HG02981 (cell line): ENCODE measurements at regions not wholly inside any gene's neighbourhood (a gene's known extent, or its start where the extent isn't known, plus 50 kb on each side); places are given as distances from the start of the nearest gene placed in this dataset.
"Not testable (repeated sequence)": the region's sequence is repeated elsewhere in the genome, so short reads cannot be mapped to it uniquely, and the experiment has no call there.

Source experiments
- ATAC-seq: cut with Tn5 transposase; IDR thresholded peaks from one replicate; pipeline ENCODE4 v1.9.1; 2021; ENCODE audit warnings: mild to moderate bottlenecking, moderate library complexity; ENCODE audit not compliant: unreplicated experiment

GRCh38 chr2:224121406-224122067 is 82.5 kb upstream of the SERPINE2 start:
- ATAC-seq = no peak

- ATAC-seq = no peak
These were observed 81.9 kb upstream of the SERPINE2 start for GRCh38 chr2:224120986-224121385.

GRCh38 chr2:224119846-224120245 is 80.8 kb upstream of the SERPINE2 start:
- ATAC-seq = not testable (repeated sequence)

- ATAC-seq = no peak
These were observed 75.3 kb upstream of the SERPINE2 start for GRCh38 chr2:224114428-224114827.

GRCh38 chr2:224113930-224114329 is 74.8 kb upstream of the SERPINE2 start:
- not testable (repeated sequence) for ATAC-seq

- ATAC-seq = no peak
These were observed 72.5 kb upstream of the SERPINE2 start for GRCh38 chr2:224111576-224111975.

- ATAC-seq = no peak
These were observed 71.7 kb upstream of the SERPINE2 start for GRCh38 chr2:224110811-224111210.

- ATAC-seq = no peak
These were observed 70.7 kb upstream of the SERPINE2 start for GRCh38 chr2:224109751-224110150.

GRCh38 chr2:224106794-224107193 is 67.7 kb upstream of the SERPINE2 start:
- ATAC-seq = no peak

- ATAC-seq = no peak
These were observed 65.7 kb upstream of the SERPINE2 start for GRCh38 chr2:224104668-224105386.

GRCh38 chr2:224103651-224104050 is 64.6 kb upstream of the SERPINE2 start:
- ATAC-seq = no peak

- no peak for ATAC-seq
These were observed 63.9 kb upstream of the SERPINE2 start for GRCh38 chr2:224102991-224103390.

GRCh38 chr2:224101820-224102630 is 62.9 kb upstream of the SERPINE2 start:
- no peak for ATAC-seq

- ATAC-seq = no peak
These were observed 61.0 kb upstream of the SERPINE2 start for GRCh38 chr2:224099861-224100643.

- ATAC-seq = no peak
These were observed 59.6 kb upstream of the SERPINE2 start for GRCh38 chr2:224098481-224099230.

GRCh38 chr2:224094413-224094812 is 55.3 kb upstream of the SERPINE2 start:
- no peak for ATAC-seq

- ATAC-seq = not testable (repeated sequence)
These were observed 52.6 kb upstream of the SERPINE2 start for GRCh38 chr2:224091671-224092070.

- ATAC-seq = not testable (repeated sequence)
These were observed 50.5 kb upstream of the SERPINE2 start for GRCh38 chr2:224089606-224090005.
